Breast epithelium (tissue), 4 donors: ENCODE measurements at regions not wholly inside any gene's neighbourhood (a gene's known extent, or its start where the extent isn't known, plus 50 kb on each side); places are given as distances from the start of the nearest gene placed in this dataset.

ENCODE experiments used
- DNase-seq, 2 donors: peaks; one replicate each; pipeline ENCODE4 v3.0.0-alpha.2; 2019; ENCODE audit warnings: low spot score in 2 of 2
- H3K27ac ChIP-seq, 2 donors: fragments of 200-600 bp; sonication (generic) in 1 of 2; one replicate each; pipeline ENCODE4 v1.5.1; 2016 to 2019; ENCODE audit warnings: mild to moderate bottlenecking in 1 of 2
- H3K27me3 ChIP-seq, 2 donors: fragments of 200-600 bp; sonication (generic) in 1 of 2; one replicate each; pipeline versions ENCODE4 v1.5.1 to v1.6.0; 2017 to 2019; ENCODE audit warnings: control low read depth in 1 of 2, mild to moderate bottlenecking in 1 of 2
- H3K36me3 ChIP-seq: fragments of 200-600 bp; one replicate; pipeline ENCODE4 v1.5.1; 2019
- H3K4me1 ChIP-seq, 2 donors: fragments of 200-600 bp; sonication (generic); one replicate each; pipeline ENCODE4 v1.5.1; 2016 to 2019; ENCODE audit warnings: control low read depth in 1 of 2
- H3K4me3 ChIP-seq, 3 donors: fragments of 200-600 bp; sonication (generic); 1 replicate in 2 of 3; 2 replicates in 1 of 3; pipeline ENCODE4 v1.5.1; 2016 to 2019; ENCODE audit warnings: mild to moderate bottlenecking in 3 of 3, moderate library complexity in 2 of 3
- H3K9me3 ChIP-seq, 2 donors: fragments of 200-600 bp; sonication (generic) in 1 of 2; one replicate each; pipeline ENCODE4 v1.5.1; 2016 to 2019; ENCODE audit warnings: control low read depth in 1 of 2
- CTCF ChIP-seq, 3 donors: fragments of 450-650 bp; IDR thresholded peaks; one replicate each; pipeline ENCODE4 v1.5.1; 2016 to 2017; ENCODE audit warnings: antibody characterized with exemption in 3 of 3, mild to moderate bottlenecking in 3 of 3, moderate library complexity in 3 of 3
- POLR2A ChIP-seq: fragments of 450-650 bp; IDR thresholded peaks from one replicate; pipeline ENCODE4 v1.6.1; 2016; ENCODE audit warnings: antibody characterized with exemption, mild to moderate bottlenecking, moderate library complexity
- POLR2AphosphoS5 ChIP-seq, 3 donors: sonication (generic); formaldehyde crosslinking; IDR thresholded peaks; one replicate each; pipeline ENCODE4 v1.6.1; 2017; ENCODE audit warnings: antibody characterized with exemption in 3 of 3
- intact Hi-C: fragments of 100-400 bp; cut with DNase I; formaldehyde crosslinking; loops from one replicate; pipeline ENCODE4 v1.15.1; 2023; ENCODE audit warnings: low total_unique reads

- Histone ChIP-seq H3K27me3 (no peaks in the 10 kb centered on the region), H3K27ac (no peak overlapping the region), H3K36me3 (no peaks in the 10 kb centered on the region), H3K4me1 (no peaks in the 10 kb centered on the region), H3K9me3 (no peaks in the 10 kb centered on the region), H3K4me3 (no peak overlapping the region)
- TF ChIP-seq POLR2A = no peak
- TF ChIP-seq CTCF (IDR thresholded peaks at IDR 0.05) = no peak
- no peak for TF ChIP-seq POLR2AphosphoS5 (IDR thresholded peaks at IDR 0.05)
- intact Hi-C loops = no loop called here
- no peak for DNase-seq
Measured at GRCh38 chr13:29684441-29684840, 89.0 kb upstream of the SLC7A1 start.

- Histone ChIP-seq H3K4me3 (no peak overlapping the region), H3K27ac (no peak overlapping the region), H3K36me3 (no peaks in the 10 kb centered on the region), H3K9me3 (no peaks in the 10 kb centered on the region), H3K4me1 (no peaks in the 10 kb centered on the region), H3K27me3 (no peaks in the 10 kb centered on the region)
- TF ChIP-seq POLR2AphosphoS5 (IDR thresholded peaks at IDR 0.05) (no peak), CTCF (IDR thresholded peaks at IDR 0.05) (no peak), POLR2A (no peak)
- intact Hi-C loops = no loop called here
- no peak for DNase-seq
Measured at GRCh38 chr13:29683041-29683440, 87.6 kb upstream of the SLC7A1 start.

GRCh38 chr13:29681864-29682263 lies 86.4 kb upstream of the SLC7A1 start:
- DNase-seq = no peak
- intact Hi-C loops = no loop called here
- H3K9me3 ChIP-seq = no peaks in the 10 kb centered on the region
- H3K27me3 ChIP-seq = no peaks in the 10 kb centered on the region
- no peaks in the 10 kb centered on the region for H3K36me3 ChIP-seq
- H3K4me1 ChIP-seq = no peaks in the 10 kb centered on the region
- H3K27ac ChIP-seq = no peak overlapping the region
- H3K4me3 ChIP-seq = no peak overlapping the region
- TF ChIP-seq POLR2AphosphoS5 (IDR thresholded peaks at IDR 0.05) = no peak
- TF ChIP-seq POLR2A = no peak
- no peak for TF ChIP-seq CTCF (IDR thresholded peaks at IDR 0.05)

- TF ChIP-seq CTCF (IDR thresholded peaks at IDR 0.05) (no peak), POLR2A (no peak), POLR2AphosphoS5 (IDR thresholded peaks at IDR 0.05) (no peak)
- Histone ChIP-seq H3K4me3 (no peak overlapping the region), H3K27me3 (no peaks in the 10 kb centered on the region), H3K9me3 (no peaks in the 10 kb centered on the region), H3K27ac (no peak overlapping the region), H3K36me3 (no peaks in the 10 kb centered on the region), H3K4me1 (no peaks in the 10 kb centered on the region)
- intact Hi-C loops = no loop called here
- DNase-seq = no peak
Measured at GRCh38 chr13:29679396-29680053, 84.0 kb upstream of the SLC7A1 start.

- H3K9me3 ChIP-seq = no peaks in the 10 kb centered on the region
- no peaks in the 10 kb centered on the region for H3K36me3 ChIP-seq
- intact Hi-C loops = no loop called here
- no peaks in the 10 kb centered on the region for H3K4me1 ChIP-seq
- no peaks in the 10 kb centered on the region for H3K27me3 ChIP-seq
- TF ChIP-seq POLR2A (no peak), CTCF (IDR thresholded peaks at IDR 0.05) (no peak), POLR2AphosphoS5 (IDR thresholded peaks at IDR 0.05) (no peak)
- H3K27ac ChIP-seq = no peak overlapping the region
- H3K4me3 ChIP-seq = no peak overlapping the region
- DNase-seq = no peak
Measured at GRCh38 chr13:29677627-29678026, 82.1 kb upstream of the SLC7A1 start.
